GM19035 (cell line): ENCODE measurements at regions not wholly inside any gene's neighbourhood (a gene's known extent, or its start where the extent isn't known, plus 50 kb on each side); places are given as distances from the start of the nearest gene placed in this dataset.

ENCODE experiments used
- ATAC-seq: cut with Tn5 transposase; IDR thresholded peaks from one replicate; pipeline ENCODE4 v1.9.1; 2021; ENCODE audit not compliant: unreplicated experiment

- no peak for ATAC-seq
Measured at GRCh38 chr5:144882739-144883283, 712.1 kb downstream of the KCTD16 start.

GRCh38 chr5:144880513-144880912, 709.8 kb downstream of the KCTD16 start:
- no peak for ATAC-seq

- ATAC-seq = no peak
Measured at GRCh38 chr5:144876990-144877389, 706.3 kb downstream of the KCTD16 start.

GRCh38 chr5:144873076-144873475, 702.4 kb downstream of the KCTD16 start:
- ATAC-seq = no peak

GRCh38 chr5:144864118-144864517, 693.4 kb downstream of the KCTD16 start:
- ATAC-seq = no peak

- no peak for ATAC-seq
Measured at GRCh38 chr5:144857454-144857853, 686.8 kb downstream of the KCTD16 start.

- no peak for ATAC-seq
Measured at GRCh38 chr5:144844086-144844485, 673.4 kb downstream of the KCTD16 start.

GRCh38 chr5:144832416-144832815, 661.7 kb downstream of the KCTD16 start:
- ATAC-seq = no peak

- no peak for ATAC-seq
Measured at GRCh38 chr5:144831650-144832049, 661.0 kb downstream of the KCTD16 start.

GRCh38 chr5:144822503-144822902, 651.8 kb downstream of the KCTD16 start:
- ATAC-seq = no peak

GRCh38 chr5:144820278-144820677, 649.6 kb downstream of the KCTD16 start:
- ATAC-seq = no peak

- ATAC-seq = no peak
Measured at GRCh38 chr5:144815131-144815530, 644.5 kb downstream of the KCTD16 start.

- ATAC-seq = no peak
Measured at GRCh38 chr5:144812763-144813162, 642.1 kb downstream of the KCTD16 start.

- ATAC-seq = no peak
Measured at GRCh38 chr5:144800169-144800568, 629.5 kb downstream of the KCTD16 start.

GRCh38 chr5:144798595-144798994, 627.9 kb downstream of the KCTD16 start:
- no peak for ATAC-seq

GRCh38 chr5:144794922-144795321, 624.2 kb downstream of the KCTD16 start:
- ATAC-seq = no peak

GRCh38 chr5:144788556-144788955, 617.9 kb downstream of the KCTD16 start:
- no peak for ATAC-seq

- ATAC-seq = no peak
Measured at GRCh38 chr5:144788046-144788445, 617.4 kb downstream of the KCTD16 start.

- ATAC-seq = no peak
Measured at GRCh38 chr5:144779368-144779767, 608.7 kb downstream of the KCTD16 start.

GRCh38 chr5:144778561-144778960, 607.9 kb downstream of the KCTD16 start:
- no peak for ATAC-seq

- no peak for ATAC-seq
Measured at GRCh38 chr5:144774197-144774596, 603.5 kb downstream of the KCTD16 start.

GRCh38 chr5:144773628-144774027, 603.0 kb downstream of the KCTD16 start:
- ATAC-seq = no peak

GRCh38 chr5:144771802-144772201, 601.1 kb downstream of the KCTD16 start:
- ATAC-seq = no peak

GRCh38 chr5:144742361-144742760, 571.7 kb downstream of the KCTD16 start:
- no peak for ATAC-seq
